ENCODE measurements at regions not wholly inside any gene's neighbourhood (a gene's known extent, or its start where the extent isn't known, plus 50 kb on each side); places are given as distances from the start of the nearest gene placed in this dataset.

- TF ChIP-seq CTCF (conservative IDR thresholded peaks at IDR 0.05) (peak; percentile 14), ZFX (IDR thresholded peaks at IDR 0.05) (no peak)
Observed at GRCh38 chr6:134690048-134690447, 259.9 kb downstream of the ALDH8A1 start.
